ENCODE measurements at regions not wholly inside any gene's neighbourhood (a gene's known extent, or its start where the extent isn't known, plus 50 kb on each side); places are given as distances from the start of the nearest gene placed in this dataset.
"Not testable (repeated sequence)": the region's sequence is repeated elsewhere in the genome, so short reads cannot be mapped to it uniquely, and the experiment has no call there.

- Histone ChIP-seq H3K4me1 (ENCODE audit: control insufficient read depth in 2 of 2, insufficient read depth in 1 of 2, low read depth in 1 of 2, low read length in 2 of 2) (no peaks in the 10 kb centered on the region), H3K36me3 (replicated peaks in 1 of 2; ENCODE audit: control insufficient read depth in 2 of 2, insufficient read depth in 2 of 2, low read length in 2 of 2) (no peaks in the 10 kb centered on the region), H4K91ac (ENCODE audit: low read depth, low read length, poor library complexity) (no peak overlapping the region), H3K4me3 (ENCODE audit: low read length in 2 of 2) (no peak overlapping the region), H3K18ac (ENCODE audit: low read length) (no peak overlapping the region), H3K4me2 (ENCODE audit: insufficient read depth, low read length, poor library complexity, severe bottlenecking) (no peak overlapping the region), H2BK15ac (ENCODE audit: low read length) (no peak overlapping the region), H4K8ac (ENCODE audit: low read depth, low read length) (no peak overlapping the region), H3K23ac (ENCODE audit: low read depth, low read length, poor library complexity) (no peak overlapping the region), H3K9me3 (replicated peaks in 1 of 2; ENCODE audit: control insufficient read depth in 2 of 2, insufficient read depth in 1 of 2, low read depth in 1 of 2, low read length in 2 of 2) (no peaks in the 10 kb centered on the region), H3K14ac (ENCODE audit: low read length) (no peak overlapping the region), H3K27me3 (ENCODE audit: control insufficient read depth in 3 of 3, insufficient read depth in 3 of 3, low read depth in 1 of 3, low read length in 3 of 3) (peaks cover 0 to 12% (median 0%) of the 10 kb centered on the region in 3 experiments), H3K9ac (ENCODE audit: low read depth, low read length, poor library complexity) (no peak overlapping the region), H2BK5ac (ENCODE audit: low read length) (no peak overlapping the region), H2BK12ac (ENCODE audit: low read length) (no peak overlapping the region), H3K4ac (ENCODE audit: low read length) (no peak overlapping the region), H2AK5ac (ENCODE audit: low read depth, low read length) (no peak overlapping the region), H3K27ac (replicated peaks; ENCODE audit: low read length) (no peak overlapping the region), H3K79me1 (ENCODE audit: low read depth, low read length) (no peaks in the 10 kb centered on the region), H2AFZ (ENCODE audit: low read length) (no peak overlapping the region), H2BK120ac (ENCODE audit: low read depth, low read length) (no peak overlapping the region)
- no CpG with 5 or more reads among the region's 2 CpGs for WGBS, 2 donors (ENCODE audit: extremely low coverage in 2 of 2, insufficient read length in 2 of 2, insufficient replicate concordance in 1 of 2)
- no peak for DNase-seq (ENCODE audit: low spot score)
These were observed 93.5 kb upstream of the NEDD4L start for GRCh38 chr18:57950542-57950941.

- WGBS, 2 donors (ENCODE audit: extremely low coverage in 2 of 2, insufficient read length in 2 of 2, insufficient replicate concordance in 1 of 2) = no CpG with 5 or more reads among the region's 7 CpGs
- not testable (repeated sequence) for H2BK15ac ChIP-seq (ENCODE audit: low read length); H2BK12ac ChIP-seq (ENCODE audit: low read length); H3K4ac ChIP-seq (ENCODE audit: low read length); H3K27me3 ChIP-seq (ENCODE audit: control insufficient read depth in 3 of 3, insufficient read depth in 3 of 3, low read depth in 1 of 3, low read length in 3 of 3); H3K9ac ChIP-seq (ENCODE audit: low read depth, low read length, poor library complexity); H3K9me3 ChIP-seq (replicated peaks in 1 of 2; ENCODE audit: control insufficient read depth in 2 of 2, insufficient read depth in 1 of 2, low read depth in 1 of 2, low read length in 2 of 2); H3K23ac ChIP-seq (ENCODE audit: low read depth, low read length, poor library complexity); H3K79me1 ChIP-seq (ENCODE audit: low read depth, low read length); H2AK5ac ChIP-seq (ENCODE audit: low read depth, low read length); H3K36me3 ChIP-seq (replicated peaks in 1 of 2; ENCODE audit: control insufficient read depth in 2 of 2, insufficient read depth in 2 of 2, low read length in 2 of 2); H3K14ac ChIP-seq (ENCODE audit: low read length); H3K18ac ChIP-seq (ENCODE audit: low read length); H3K27ac ChIP-seq (replicated peaks; ENCODE audit: low read length); H3K4me2 ChIP-seq (ENCODE audit: insufficient read depth, low read length, poor library complexity, severe bottlenecking); H4K91ac ChIP-seq (ENCODE audit: low read depth, low read length, poor library complexity); H3K4me3 ChIP-seq (ENCODE audit: low read length in 2 of 2); H2BK120ac ChIP-seq (ENCODE audit: low read depth, low read length); H2BK5ac ChIP-seq (ENCODE audit: low read length); DNase-seq (ENCODE audit: low spot score); H2AFZ ChIP-seq (ENCODE audit: low read length); H3K4me1 ChIP-seq (ENCODE audit: control insufficient read depth in 2 of 2, insufficient read depth in 1 of 2, low read depth in 1 of 2, low read length in 2 of 2); H4K8ac ChIP-seq (ENCODE audit: low read depth, low read length)
These were observed 94.7 kb upstream of the NEDD4L start for GRCh38 chr18:57949335-57949734.

- WGBS, 2 donors (ENCODE audit: extremely low coverage in 2 of 2, insufficient read length in 2 of 2, insufficient replicate concordance in 1 of 2) = no CpG with 5 or more reads among the region's 3 CpGs
- peaks cover 0 to 9% (median 0%) of the 10 kb centered on the region in 3 experiments for H3K27me3 ChIP-seq (ENCODE audit: control insufficient read depth in 3 of 3, insufficient read depth in 3 of 3, low read depth in 1 of 3, low read length in 3 of 3)
These were observed 96.9 kb upstream of the NEDD4L start for GRCh38 chr18:57947117-57947516.

GRCh38 chr18:57943723-57944122 is 100.3 kb upstream of the NEDD4L start:
- H4K91ac ChIP-seq (ENCODE audit: low read depth, low read length, poor library complexity) = no peak overlapping the region
- H3K14ac ChIP-seq (ENCODE audit: low read length) = no peak overlapping the region
- no peak overlapping the region for H2BK12ac ChIP-seq (ENCODE audit: low read length)
- H3K9me3 ChIP-seq (replicated peaks in 1 of 2; ENCODE audit: control insufficient read depth in 2 of 2, insufficient read depth in 1 of 2, low read depth in 1 of 2, low read length in 2 of 2) = no peaks in the 10 kb centered on the region
- WGBS, 2 donors (ENCODE audit: extremely low coverage in 2 of 2, insufficient read length in 2 of 2, insufficient replicate concordance in 1 of 2) = no CpG with 5 or more reads among the region's 1 CpG
- no peak for DNase-seq (ENCODE audit: low spot score)
- no peak overlapping the region for H3K18ac ChIP-seq (ENCODE audit: low read length)
- no peaks in the 10 kb centered on the region for H3K79me1 ChIP-seq (ENCODE audit: low read depth, low read length)
- H3K23ac ChIP-seq (ENCODE audit: low read depth, low read length, poor library complexity) = no peak overlapping the region
- no peak overlapping the region for H2AFZ ChIP-seq (ENCODE audit: low read length)
- no peak overlapping the region for H3K27ac ChIP-seq (replicated peaks; ENCODE audit: low read length)
- no peak overlapping the region for H2BK5ac ChIP-seq (ENCODE audit: low read length)
- no peak overlapping the region for H3K4ac ChIP-seq (ENCODE audit: low read length)
- H3K9ac ChIP-seq (ENCODE audit: low read depth, low read length, poor library complexity) = no peak overlapping the region
- no peak overlapping the region for H3K4me2 ChIP-seq (ENCODE audit: insufficient read depth, low read length, poor library complexity, severe bottlenecking)
- H3K4me1 ChIP-seq (ENCODE audit: control insufficient read depth in 2 of 2, insufficient read depth in 1 of 2, low read depth in 1 of 2, low read length in 2 of 2) = peaks cover 0 to 4% of the 10 kb centered on the region in 2 donors
- peaks cover 0 to 7% (median 0%) of the 10 kb centered on the region in 3 experiments for H3K27me3 ChIP-seq (ENCODE audit: control insufficient read depth in 3 of 3, insufficient read depth in 3 of 3, low read depth in 1 of 3, low read length in 3 of 3)
- H3K4me3 ChIP-seq (ENCODE audit: low read length in 2 of 2) = no peak overlapping the region
- no peak overlapping the region for H2BK120ac ChIP-seq (ENCODE audit: low read depth, low read length)
- H3K36me3 ChIP-seq (replicated peaks in 1 of 2; ENCODE audit: control insufficient read depth in 2 of 2, insufficient read depth in 2 of 2, low read length in 2 of 2) = no peaks in the 10 kb centered on the region
- H2AK5ac ChIP-seq (ENCODE audit: low read depth, low read length) = no peak overlapping the region
- H4K8ac ChIP-seq (ENCODE audit: low read depth, low read length) = no peak overlapping the region
- H2BK15ac ChIP-seq (ENCODE audit: low read length) = no peak overlapping the region

More at GRCh38 chr18:57947117-57947516, 96.9 kb upstream of the NEDD4L start:
- Histone ChIP-seq H4K91ac (ENCODE audit: low read depth, low read length, poor library complexity) (no peak overlapping the region), H3K23ac (ENCODE audit: low read depth, low read length, poor library complexity) (no peak overlapping the region), H3K14ac (ENCODE audit: low read length) (no peak overlapping the region), H2BK120ac (ENCODE audit: low read depth, low read length) (no peak overlapping the region), H2AFZ (ENCODE audit: low read length) (no peak overlapping the region), H2BK15ac (ENCODE audit: low read length) (no peak overlapping the region), H3K9ac (ENCODE audit: low read depth, low read length, poor library complexity) (no peak overlapping the region), H3K4me2 (ENCODE audit: insufficient read depth, low read length, poor library complexity, severe bottlenecking) (no peak overlapping the region), H3K18ac (ENCODE audit: low read length) (no peak overlapping the region), H3K36me3 (replicated peaks in 1 of 2; ENCODE audit: control insufficient read depth in 2 of 2, insufficient read depth in 2 of 2, low read length in 2 of 2) (no peaks in the 10 kb centered on the region), H3K4ac (ENCODE audit: low read length) (no peak overlapping the region), H2BK12ac (ENCODE audit: low read length) (no peak overlapping the region), H2AK5ac (ENCODE audit: low read depth, low read length) (no peak overlapping the region), H3K27ac (replicated peaks; ENCODE audit: low read length) (no peak overlapping the region), H3K79me1 (ENCODE audit: low read depth, low read length) (no peaks in the 10 kb centered on the region), H3K9me3 (replicated peaks in 1 of 2; ENCODE audit: control insufficient read depth in 2 of 2, insufficient read depth in 1 of 2, low read depth in 1 of 2, low read length in 2 of 2) (no peaks in the 10 kb centered on the region), H3K4me3 (ENCODE audit: low read length in 2 of 2) (no peak overlapping the region), H2BK5ac (ENCODE audit: low read length) (no peak overlapping the region), H3K4me1 (ENCODE audit: control insufficient read depth in 2 of 2, insufficient read depth in 1 of 2, low read depth in 1 of 2, low read length in 2 of 2) (peaks cover 0 to under 1% of the 10 kb centered on the region in 2 donors), H4K8ac (ENCODE audit: low read depth, low read length) (no peak overlapping the region)
- DNase-seq (ENCODE audit: low spot score) = no peak
